ENCODE measurements at regions not wholly inside any gene's neighbourhood (a gene's known extent, or its start where the extent isn't known, plus 50 kb on each side); places are given as distances from the start of the nearest gene placed in this dataset.

DNA sequence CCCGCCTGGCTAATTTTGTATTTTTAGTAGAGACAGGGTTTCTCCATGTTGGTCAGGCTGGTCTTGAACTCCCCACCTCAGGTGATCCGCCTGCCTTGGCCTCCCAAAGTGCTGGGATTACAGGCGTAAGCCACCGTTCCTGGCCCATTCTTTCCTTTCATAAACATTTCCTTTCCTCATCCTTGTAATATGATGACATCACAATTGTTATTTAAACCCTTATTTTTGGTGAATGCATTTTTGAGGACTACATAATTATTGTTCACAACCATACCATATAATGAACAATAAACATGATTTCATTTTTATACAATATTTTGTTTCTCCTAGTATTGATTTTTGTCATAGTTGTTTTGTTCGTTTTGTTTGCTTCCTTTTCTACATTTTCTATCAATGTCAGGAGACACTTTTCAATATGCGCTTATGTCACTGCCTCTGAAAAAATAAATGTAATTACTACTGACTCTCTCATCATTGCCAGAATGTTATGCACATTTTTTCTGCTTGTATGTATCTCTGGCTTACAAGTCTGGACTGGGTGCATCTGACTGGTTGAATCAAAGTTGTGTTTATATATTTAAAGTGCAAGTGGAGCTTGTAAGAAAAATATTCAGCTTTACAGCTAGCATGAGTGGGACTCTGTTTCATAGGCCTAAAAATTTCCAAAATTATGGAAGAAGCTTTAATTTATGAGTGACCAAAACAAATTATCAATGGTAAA, 2286.3 kb upstream of the RAG2 start:
- ATAC-seq (no peak), DNase-seq (ENCODE audit: low read depth in 1 of 2, low spot score in 1 of 2) (no peak), FAIRE-seq (no peak)
- no peak for TF ChIP-seq JUN (IDR thresholded peaks at IDR 0.05)
- no peak for TF ChIP-seq EHF (CRISPR knock-in tag; IDR thresholded peaks at IDR 0.05)
- no peak for TF ChIP-seq HDAC2 (IDR thresholded peaks at IDR 0.05)
- TF ChIP-seq CHD4 (IDR thresholded peaks at IDR 0.05; ENCODE audit: borderline replicate concordance), result no peak
- no peak for TF ChIP-seq GATA3 (IDR thresholded peaks at IDR 0.05; ENCODE audit: borderline replicate concordance)
- TF ChIP-seq MAFK (IDR thresholded peaks at IDR 0.05; ENCODE audit: partially characterized antibody), result no peak
- POLR2A ChIA-PET, result no interaction called here
- no peak overlapping the region for H3K27ac ChIP-seq
- no peaks in the 10 kb centered on the region for H3K9me3 ChIP-seq
- CTCF ChIA-PET, result no interaction called here
- H3K4me3 ChIP-seq, result no peak overlapping the region
- H3K4me2 ChIP-seq, result no peak overlapping the region
- WGBS (ENCODE audit: missing lambda C conversion rate), result 19% methylated on average over 6 of the region's 6 CpGs
- H3K4me1 ChIP-seq, result no peaks in the 10 kb centered on the region

DNA sequence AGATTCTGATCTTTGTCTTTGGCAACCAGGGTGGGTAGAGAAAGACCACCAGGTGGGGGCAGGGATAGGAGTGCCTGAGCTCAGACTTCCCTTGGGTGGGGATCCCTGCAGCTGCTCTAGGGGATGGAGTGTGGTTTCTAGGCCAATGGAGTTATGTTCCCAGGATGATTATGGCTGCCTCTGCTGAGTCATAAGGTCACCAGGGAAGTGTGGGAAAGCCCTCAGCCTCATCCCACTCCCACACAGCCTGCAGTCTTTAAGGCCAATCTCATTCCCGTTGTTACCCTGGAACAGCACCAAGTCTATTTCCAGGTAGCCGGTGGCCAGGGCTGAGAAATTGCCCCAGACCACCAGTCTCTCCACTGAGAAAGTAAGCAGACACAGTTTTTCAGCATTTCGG, 2269.3 kb upstream of the RAG2 start:
- ChIA-PET CTCF (no interaction called here), POLR2A (no interaction called here)
- Histone ChIP-seq H3K4me2 (no peak overlapping the region), H3K27ac (no peak overlapping the region), H3K4me1 (no peaks in the 10 kb centered on the region), H3K4me3 (no peak overlapping the region), H3K9me3 (peaks cover 3% of the 10 kb centered on the region; the same call in 1 of the 3 replicates)
- no peak for ATAC-seq
- TF ChIP-seq, protein P1, sequence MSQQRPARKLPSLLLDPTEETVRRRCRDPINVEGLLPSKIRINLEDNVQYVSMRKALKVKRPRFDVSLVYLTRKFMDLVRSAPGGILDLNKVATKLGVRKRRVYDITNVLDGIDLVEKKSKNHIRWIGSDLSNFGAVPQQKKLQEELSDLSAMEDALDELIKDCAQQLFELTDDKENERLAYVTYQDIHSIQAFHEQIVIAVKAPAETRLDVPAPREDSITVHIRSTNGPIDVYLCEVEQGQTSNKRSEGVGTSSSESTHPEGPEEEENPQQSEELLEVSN (IDR thresholded peaks at IDR 0.05; ENCODE audit: borderline replicate concordance, low read depth), result no peak
- TF ChIP-seq NR3C1 (IDR thresholded peaks at IDR 0.05), result no peak
- TF ChIP-seq RCOR1 (IDR thresholded peaks at IDR 0.05; ENCODE audit: low read depth, low read length), result no peak
- no peak for TF ChIP-seq HOXA7 (CRISPR knock-in tag; IDR thresholded peaks at IDR 0.05)
- no peak for TF ChIP-seq RNF2 (IDR thresholded peaks at IDR 0.05; ENCODE audit: borderline replicate concordance, low read depth)
- TF ChIP-seq KDM5A (IDR thresholded peaks at IDR 0.05), result no peak
- TF ChIP-seq FOSB (CRISPR knock-in tag; IDR thresholded peaks at IDR 0.05), result no peak
- no peak for TF ChIP-seq ZFP36 (IDR thresholded peaks at IDR 0.05; ENCODE audit: borderline replicate concordance, partially characterized antibody)
- TF ChIP-seq, protein P2, sequence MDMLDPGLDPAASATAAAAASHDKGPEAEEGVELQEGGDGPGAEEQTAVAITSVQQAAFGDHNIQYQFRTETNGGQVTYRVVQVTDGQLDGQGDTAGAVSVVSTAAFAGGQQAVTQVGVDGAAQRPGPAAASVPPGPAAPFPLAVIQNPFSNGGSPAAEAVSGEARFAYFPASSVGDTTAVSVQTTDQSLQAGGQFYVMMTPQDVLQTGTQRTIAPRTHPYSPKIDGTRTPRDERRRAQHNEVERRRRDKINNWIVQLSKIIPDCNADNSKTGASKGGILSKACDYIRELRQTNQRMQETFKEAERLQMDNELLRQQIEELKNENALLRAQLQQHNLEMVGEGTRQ (IDR thresholded peaks at IDR 0.05), result no peak
- no peak for TF ChIP-seq NFE2L2 (conservative IDR thresholded peaks at IDR 0.05; ENCODE audit: low read length)
- DNase-seq (ENCODE audit: low read depth in 1 of 2, low spot score in 1 of 2), result no peak
- no peak for FAIRE-seq
- WGBS (ENCODE audit: missing lambda C conversion rate), result 6% methylated on average over 3 of the region's 3 CpGs

DNA sequence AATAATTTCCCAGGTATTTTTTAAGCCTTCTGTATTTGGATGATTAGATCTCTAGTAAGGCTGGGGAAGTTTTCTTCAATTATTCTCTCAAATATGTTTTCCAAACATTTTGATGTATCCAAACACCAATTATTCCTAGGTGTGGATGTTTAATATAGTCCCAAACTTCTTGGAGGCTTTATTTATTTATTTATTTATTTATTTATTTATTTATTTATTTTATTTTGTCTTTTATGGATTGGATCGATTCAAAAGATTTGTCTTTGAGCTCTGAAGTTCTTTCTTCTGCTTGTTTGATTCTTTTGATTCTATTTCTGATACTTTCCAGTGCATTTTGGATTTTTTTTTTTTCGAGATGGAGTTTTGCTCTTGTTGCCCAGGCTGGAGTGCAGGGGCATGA, 2267.9 kb upstream of the RAG2 start:
- TF ChIP-seq ZC3H11A (IDR thresholded peaks at IDR 0.05), result peak; percentile 42
- no peak for TF ChIP-seq ESRRA (IDR thresholded peaks at IDR 0.05; ENCODE audit: borderline replicate concordance, low read length)
- ChIA-PET CTCF (no interaction called here), POLR2A (no interaction called here)
- H3K9me3 ChIP-seq, result peaks cover 3% of the 10 kb centered on the region; the same call in 1 of the 3 replicates
- FAIRE-seq (no peak), DNase-seq (ENCODE audit: low read depth in 1 of 2, low spot score in 1 of 2) (no peak), ATAC-seq (no peak)
- no peak overlapping the region for H3K27ac ChIP-seq
- WGBS (ENCODE audit: missing lambda C conversion rate), result 3% methylated on average over 2 of the region's 2 CpGs
- H3K4me2 ChIP-seq, result no peak overlapping the region
- no peaks in the 10 kb centered on the region for H3K4me1 ChIP-seq
- no peak overlapping the region for H3K4me3 ChIP-seq

DNA sequence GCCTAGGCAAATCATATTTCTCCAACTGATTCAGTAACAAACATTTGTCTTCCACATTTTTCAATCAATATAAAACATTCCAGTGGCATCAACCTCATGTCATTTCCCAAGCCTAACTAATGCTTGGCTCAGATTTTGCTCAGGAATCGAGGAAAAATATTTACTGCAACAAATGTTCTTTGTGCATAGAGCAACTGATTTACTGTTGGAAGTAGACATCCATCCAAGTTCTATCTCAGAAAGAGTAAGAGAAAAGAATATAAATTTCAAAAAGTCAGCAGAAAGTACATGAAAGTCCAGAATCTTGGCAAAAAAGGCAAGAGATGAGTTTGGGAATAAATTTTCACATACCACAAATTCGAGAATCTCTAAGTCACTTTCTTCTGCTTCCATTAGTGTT, 2245.0 kb upstream of the RAG2 start:
- H3K4me3 ChIP-seq, result no peak overlapping the region
- CTCF ChIA-PET, result no interaction called here
- WGBS (ENCODE audit: missing lambda C conversion rate), result 1% methylated on average over 2 of the region's 2 CpGs
- H3K4me2 ChIP-seq, result no peak overlapping the region
- H3K27ac ChIP-seq, result no peak overlapping the region
- DNase-seq (ENCODE audit: low read depth in 1 of 2, low spot score in 1 of 2) (no peak), ATAC-seq (no peak), FAIRE-seq (no peak)
- no peaks in the 10 kb centered on the region for H3K4me1 ChIP-seq
- peaks cover 7% of the 10 kb centered on the region; the same call in 1 of the 3 replicates for H3K9me3 ChIP-seq
- POLR2A ChIA-PET, result no interaction called here
- TF ChIP-seq, protein P3, sequence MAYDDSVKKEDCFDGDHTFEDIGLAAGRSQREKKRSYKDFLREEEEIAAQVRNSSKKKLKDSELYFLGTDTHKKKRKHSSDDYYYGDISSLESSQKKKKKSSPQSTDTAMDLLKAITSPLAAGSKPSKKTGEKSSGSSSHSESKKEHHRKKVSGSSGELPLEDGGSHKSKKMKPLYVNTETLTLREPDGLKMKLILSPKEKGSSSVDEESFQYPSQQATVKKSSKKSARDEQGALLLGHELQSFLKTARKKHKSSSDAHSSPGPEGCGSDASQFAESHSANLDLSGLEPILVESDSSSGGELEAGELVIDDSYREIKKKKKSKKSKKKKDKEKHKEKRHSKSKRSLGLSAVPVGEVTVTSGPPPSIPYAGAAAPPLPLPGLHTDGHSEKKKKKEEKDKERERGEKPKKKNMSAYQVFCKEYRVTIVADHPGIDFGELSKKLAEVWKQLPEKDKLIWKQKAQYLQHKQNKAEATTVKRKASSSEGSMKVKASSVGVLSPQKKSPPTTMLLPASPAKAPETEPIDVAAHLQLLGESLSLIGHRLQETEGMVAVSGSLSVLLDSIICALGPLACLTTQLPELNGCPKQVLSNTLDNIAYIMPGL (CRISPR knock-in tag; IDR thresholded peaks at IDR 0.05; ENCODE audit: borderline replicate concordance), result no peak
- TF ChIP-seq RARB (CRISPR knock-in tag; IDR thresholded peaks at IDR 0.05), result no peak
- no peak for TF ChIP-seq TP53 (CRISPR knock-in tag; IDR thresholded peaks at IDR 0.05)
- TF ChIP-seq RFX5 (IDR thresholded peaks at IDR 0.05), result no peak
- no peak for TF ChIP-seq FOSL2 (IDR thresholded peaks at IDR 0.05)
- no peak for TF ChIP-seq FOSL2 (CRISPR knock-in tag; IDR thresholded peaks at IDR 0.05)
- TF ChIP-seq POLR2AphosphoS2 (conservative IDR thresholded peaks at IDR 0.05; ENCODE audit: low read length), result no peak
- TF ChIP-seq KDM1A (IDR thresholded peaks at IDR 0.05; ENCODE audit: low read depth), result no peak
- TF ChIP-seq, protein P4, sequence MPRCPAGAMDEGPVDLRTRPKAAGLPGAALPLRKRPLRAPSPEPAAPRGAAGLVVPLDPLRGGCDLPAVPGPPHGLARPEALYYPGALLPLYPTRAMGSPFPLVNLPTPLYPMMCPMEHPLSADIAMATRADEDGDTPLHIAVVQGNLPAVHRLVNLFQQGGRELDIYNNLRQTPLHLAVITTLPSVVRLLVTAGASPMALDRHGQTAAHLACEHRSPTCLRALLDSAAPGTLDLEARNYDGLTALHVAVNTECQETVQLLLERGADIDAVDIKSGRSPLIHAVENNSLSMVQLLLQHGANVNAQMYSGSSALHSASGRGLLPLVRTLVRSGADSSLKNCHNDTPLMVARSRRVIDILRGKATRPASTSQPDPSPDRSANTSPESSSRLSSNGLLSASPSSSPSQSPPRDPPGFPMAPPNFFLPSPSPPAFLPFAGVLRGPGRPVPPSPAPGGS (IDR thresholded peaks at IDR 0.05), result no peak
- TF ChIP-seq, protein P5, sequence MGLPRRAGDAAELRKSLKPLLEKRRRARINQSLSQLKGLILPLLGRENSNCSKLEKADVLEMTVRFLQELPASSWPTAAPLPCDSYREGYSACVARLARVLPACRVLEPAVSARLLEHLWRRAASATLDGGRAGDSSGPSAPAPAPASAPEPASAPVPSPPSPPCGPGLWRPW (IDR thresholded peaks at IDR 0.05), result no peak
